Colonic mucosa (tissue), 4 donors: ENCODE measurements at regions not wholly inside any gene's neighbourhood (a gene's known extent, or its start where the extent isn't known, plus 50 kb on each side); places are given as distances from the start of the nearest gene placed in this dataset.

Source experiments
- DNase-seq: peaks from one replicate; pipeline ENCODE4 v3.0.0-alpha.2; 2020
- H3K27ac ChIP-seq: fragments of 200-600 bp; one replicate; pipeline ENCODE4 v1.8.0; 2021
- H3K27me3 ChIP-seq: fragments of 200-600 bp; one replicate; pipeline ENCODE4 v1.8.0; 2021
- H3K36me3 ChIP-seq: fragments of 200-600 bp; one replicate; pipeline ENCODE4 v1.8.0; 2021
- H3K4me1 ChIP-seq: fragments of 200-600 bp; one replicate; pipeline ENCODE4 v1.8.0; 2021; ENCODE audit warnings: mild to moderate bottlenecking
- H3K4me3 ChIP-seq: fragments of 200-600 bp; one replicate; pipeline ENCODE4 v1.8.0; 2021
- H3K9ac ChIP-seq, 2 donors: one replicate each; pipeline ENCODE4 v1.7.0; 2013; ENCODE audit warnings: control low read depth in 2 of 2, low read depth in 2 of 2, low read length in 2 of 2
- H3K9me3 ChIP-seq: fragments of 200-600 bp; one replicate; pipeline ENCODE4 v1.8.0; 2021
- CTCF ChIP-seq: fragments of 200-600 bp; IDR thresholded peaks from one replicate; pipeline ENCODE4 v1.8.0; 2022; ENCODE audit warnings: antibody characterized with exemption, mild to moderate bottlenecking
- intact Hi-C: fragments of 100-400 bp; cut with DNase I; formaldehyde crosslinking; loops from one replicate; pipeline ENCODE4 v1.14.1; 2022
- donor health status: healthy.
- donor health status: DM: no; HTN: no; CAD: no.
- donor health status: DM: no; HTN: no; CAD: no.

GRCh38 chr2:67295406-67295805, 101.7 kb upstream of the ETAA1 start:
- intact Hi-C loops = no loop called here

GRCh38 chr2:67295851-67296250, 101.3 kb upstream of the ETAA1 start:
- Histone ChIP-seq H3K36me3 (no peaks in the 10 kb centered on the region), H3K4me1 (no peaks in the 10 kb centered on the region), H3K27me3 (no peaks in the 10 kb centered on the region), H3K4me3 (no peak overlapping the region), H3K9me3 (no peaks in the 10 kb centered on the region), H3K27ac (no peak overlapping the region), H3K9ac (no peak overlapping the region)
- intact Hi-C loops = no loop called here
- DNase-seq = no peak
- no peak for TF ChIP-seq CTCF

More at GRCh38 chr2:67295406-67295805, 101.7 kb upstream of the ETAA1 start:
- no peaks in the 10 kb centered on the region for H3K9me3 ChIP-seq
- no peaks in the 10 kb centered on the region for H3K4me1 ChIP-seq
- no peak for TF ChIP-seq CTCF
- no peaks in the 10 kb centered on the region for H3K27me3 ChIP-seq
- no peak overlapping the region for H3K27ac ChIP-seq
- no peak overlapping the region for H3K9ac ChIP-seq
- no peak overlapping the region for H3K4me3 ChIP-seq
- DNase-seq = no peak
- H3K36me3 ChIP-seq = no peaks in the 10 kb centered on the region

- no peak for DNase-seq
- Histone ChIP-seq H3K9ac (no peak overlapping the region), H3K9me3 (no peaks in the 10 kb centered on the region), H3K27me3 (no peaks in the 10 kb centered on the region), H3K4me1 (no peaks in the 10 kb centered on the region), H3K4me3 (no peak overlapping the region), H3K36me3 (no peaks in the 10 kb centered on the region), H3K27ac (no peak overlapping the region)
- no peak for TF ChIP-seq CTCF
- intact Hi-C loops = no loop called here
Observed at GRCh38 chr2:67304300-67304890, 92.7 kb upstream of the ETAA1 start.

- Histone ChIP-seq H3K27ac (no peak overlapping the region), H3K27me3 (no peaks in the 10 kb centered on the region), H3K9me3 (no peaks in the 10 kb centered on the region), H3K4me1 (no peaks in the 10 kb centered on the region), H3K36me3 (no peaks in the 10 kb centered on the region), H3K4me3 (no peak overlapping the region), H3K9ac (no peak overlapping the region)
- intact Hi-C loops = no loop called here
- no peak for TF ChIP-seq CTCF
- DNase-seq = no peak
Observed at GRCh38 chr2:67309281-67309680, 87.9 kb upstream of the ETAA1 start.

- no peaks in the 10 kb centered on the region for H3K27me3 ChIP-seq
- no peak for TF ChIP-seq CTCF
- H3K27ac ChIP-seq = no peak overlapping the region
- no peaks in the 10 kb centered on the region for H3K4me1 ChIP-seq
- H3K9ac ChIP-seq = no peak overlapping the region
- DNase-seq = no peak
- intact Hi-C loops = no loop called here
- H3K4me3 ChIP-seq = no peak overlapping the region
- no peaks in the 10 kb centered on the region for H3K9me3 ChIP-seq
- no peaks in the 10 kb centered on the region for H3K36me3 ChIP-seq
Observed at GRCh38 chr2:67311536-67311935, 85.6 kb upstream of the ETAA1 start.
